Mucosa of stomach (tissue), 1 donor: ENCODE measurements at regions not wholly inside any gene's neighbourhood (a gene's known extent, or its start where the extent isn't known, plus 50 kb on each side); places are given as distances from the start of the nearest gene placed in this dataset.

Experiments used
- H3K27me3 ChIP-seq: one replicate; pipeline ENCODE4 v1.7.0; 2013; ENCODE audit warnings: mild to moderate bottlenecking, low read length; ENCODE audit not compliant: control insufficient read depth, insufficient read depth
- H3K36me3 ChIP-seq: one replicate; pipeline ENCODE4 v1.7.0; 2013; ENCODE audit warnings: low read length; ENCODE audit not compliant: control insufficient read depth, insufficient read depth
- H3K4me1 ChIP-seq: one replicate; pipeline ENCODE4 v1.7.0; 2013; ENCODE audit warnings: mild to moderate bottlenecking, low read length; ENCODE audit not compliant: control insufficient read depth, insufficient read depth
- H3K4me3 ChIP-seq: one replicate; pipeline ENCODE4 v1.7.0; 2013; ENCODE audit warnings: low read length
- H3K9ac ChIP-seq: one replicate; pipeline ENCODE4 v1.7.0; 2013; ENCODE audit warnings: mild to moderate bottlenecking, low read length, moderate library complexity
- H3K9me3 ChIP-seq: one replicate; pipeline ENCODE4 v1.7.0; 2013; ENCODE audit warnings: mild to moderate bottlenecking, low read length, moderate library complexity; ENCODE audit not compliant: control insufficient read depth
- donor health status: Pancreatic carcinoma.

- Histone ChIP-seq H3K9me3 (no peaks in the 10 kb centered on the region), H3K9ac (no peak overlapping the region), H3K4me3 (no peak overlapping the region), H3K36me3 (no peaks in the 10 kb centered on the region), H3K4me1 (no peaks in the 10 kb centered on the region), H3K27me3 (no peaks in the 10 kb centered on the region)
These were observed 179.1 kb upstream of the PRLR start for GRCh38 chr5:35409361-35409760.

- Histone ChIP-seq H3K9ac (no peak overlapping the region), H3K36me3 (no peaks in the 10 kb centered on the region), H3K4me3 (no peak overlapping the region), H3K9me3 (no peaks in the 10 kb centered on the region), H3K27me3 (no peaks in the 10 kb centered on the region), H3K4me1 (no peaks in the 10 kb centered on the region)
These were observed 177.9 kb upstream of the PRLR start for GRCh38 chr5:35408146-35408545.

- no peaks in the 10 kb centered on the region for H3K36me3 ChIP-seq
- no peaks in the 10 kb centered on the region for H3K27me3 ChIP-seq
- no peaks in the 10 kb centered on the region for H3K9me3 ChIP-seq
- no peaks in the 10 kb centered on the region for H3K4me1 ChIP-seq
- H3K9ac ChIP-seq, result no peak overlapping the region
- H3K4me3 ChIP-seq, result no peak overlapping the region
These were observed 177.4 kb upstream of the PRLR start for GRCh38 chr5:35407697-35408096.

- Histone ChIP-seq H3K4me1 (no peaks in the 10 kb centered on the region), H3K4me3 (no peak overlapping the region), H3K36me3 (no peaks in the 10 kb centered on the region), H3K9me3 (no peaks in the 10 kb centered on the region), H3K27me3 (no peaks in the 10 kb centered on the region), H3K9ac (no peak overlapping the region)
These were observed 175.7 kb upstream of the PRLR start for GRCh38 chr5:35405938-35406337.

- Histone ChIP-seq H3K4me3 (no peak overlapping the region), H3K9me3 (no peaks in the 10 kb centered on the region), H3K36me3 (no peaks in the 10 kb centered on the region), H3K9ac (no peak overlapping the region), H3K27me3 (no peaks in the 10 kb centered on the region), H3K4me1 (no peaks in the 10 kb centered on the region)
These were observed 174.4 kb upstream of the PRLR start for GRCh38 chr5:35404701-35405100.

GRCh38 chr5:35393901-35394300, 163.6 kb upstream of the PRLR start:
- no peaks in the 10 kb centered on the region for H3K27me3 ChIP-seq
- H3K4me1 ChIP-seq, result no peaks in the 10 kb centered on the region
- no peak overlapping the region for H3K4me3 ChIP-seq
- H3K9me3 ChIP-seq, result no peaks in the 10 kb centered on the region
- no peak overlapping the region for H3K9ac ChIP-seq
- no peaks in the 10 kb centered on the region for H3K36me3 ChIP-seq

GRCh38 chr5:35384658-35385057, 154.4 kb upstream of the PRLR start:
- no peak overlapping the region for H3K9ac ChIP-seq
- no peaks in the 10 kb centered on the region for H3K36me3 ChIP-seq
- no peaks in the 10 kb centered on the region for H3K9me3 ChIP-seq
- H3K4me1 ChIP-seq, result no peaks in the 10 kb centered on the region
- no peaks in the 10 kb centered on the region for H3K27me3 ChIP-seq
- no peak overlapping the region for H3K4me3 ChIP-seq

GRCh38 chr5:35383041-35383440, 152.8 kb upstream of the PRLR start:
- no peaks in the 10 kb centered on the region for H3K9me3 ChIP-seq
- no peak overlapping the region for H3K4me3 ChIP-seq
- no peak overlapping the region for H3K9ac ChIP-seq
- no peaks in the 10 kb centered on the region for H3K36me3 ChIP-seq
- no peaks in the 10 kb centered on the region for H3K27me3 ChIP-seq
- H3K4me1 ChIP-seq, result no peaks in the 10 kb centered on the region

- H3K9me3 ChIP-seq, result no peaks in the 10 kb centered on the region
- H3K4me3 ChIP-seq, result no peak overlapping the region
- no peaks in the 10 kb centered on the region for H3K4me1 ChIP-seq
- H3K9ac ChIP-seq, result no peak overlapping the region
- H3K27me3 ChIP-seq, result no peaks in the 10 kb centered on the region
- no peaks in the 10 kb centered on the region for H3K36me3 ChIP-seq
These were observed 147.4 kb upstream of the PRLR start for GRCh38 chr5:35377653-35378052.

- Histone ChIP-seq H3K4me1 (no peaks in the 10 kb centered on the region), H3K4me3 (no peak overlapping the region), H3K27me3 (no peaks in the 10 kb centered on the region), H3K36me3 (no peaks in the 10 kb centered on the region), H3K9ac (no peak overlapping the region), H3K9me3 (no peaks in the 10 kb centered on the region)
These were observed 144.3 kb upstream of the PRLR start for GRCh38 chr5:35374584-35374983.

GRCh38 chr5:35373249-35373648, 143.0 kb upstream of the PRLR start:
- Histone ChIP-seq H3K4me1 (no peaks in the 10 kb centered on the region), H3K27me3 (no peaks in the 10 kb centered on the region), H3K4me3 (no peak overlapping the region), H3K9me3 (no peaks in the 10 kb centered on the region), H3K36me3 (no peaks in the 10 kb centered on the region), H3K9ac (no peak overlapping the region)

GRCh38 chr5:35372482-35372881, 142.2 kb upstream of the PRLR start:
- Histone ChIP-seq H3K36me3 (no peaks in the 10 kb centered on the region), H3K4me1 (no peaks in the 10 kb centered on the region), H3K9ac (no peak overlapping the region), H3K27me3 (no peaks in the 10 kb centered on the region), H3K9me3 (no peaks in the 10 kb centered on the region), H3K4me3 (no peak overlapping the region)

GRCh38 chr5:35371951-35372426, 141.7 kb upstream of the PRLR start:
- Histone ChIP-seq H3K9ac (no peak overlapping the region), H3K27me3 (no peaks in the 10 kb centered on the region), H3K9me3 (no peaks in the 10 kb centered on the region)

More at GRCh38 chr5:35371951-35372426, 141.7 kb upstream of the PRLR start:
- H3K4me3 ChIP-seq, result no peak overlapping the region
- H3K4me1 ChIP-seq, result no peaks in the 10 kb centered on the region
- no peaks in the 10 kb centered on the region for H3K36me3 ChIP-seq
